Mesenchymal stem cell (in vitro differentiated cells and primary cell): ENCODE measurements at regions not wholly inside any gene's neighbourhood (a gene's known extent, or its start where the extent isn't known, plus 50 kb on each side); places are given as distances from the start of the nearest gene placed in this dataset.

Experiments used
- DNase-seq: peaks from one replicate; pipeline ENCODE4 v3.0.0-alpha.2; 2013
- H2AFZ ChIP-seq: one replicate; pipeline ENCODE4 v1.6.1; 2013; ENCODE audit warnings: low read depth, mild to moderate bottlenecking, control low read depth, inconsistent platforms, low read length, moderate library complexity
- H2AK5ac ChIP-seq: 2 replicates; pipeline ENCODE4 v1.6.1; 2013; ENCODE audit warnings: low read length, moderate library complexity, mild to moderate bottlenecking, inconsistent platforms; ENCODE audit not compliant: severe bottlenecking
- H2BK120ac ChIP-seq: one replicate; pipeline ENCODE4 v1.6.1; 2013; ENCODE audit warnings: low read depth, mild to moderate bottlenecking, inconsistent platforms, low read length, moderate library complexity
- H2BK12ac ChIP-seq, 2 experiments: one replicate each; pipeline ENCODE4 v1.6.1; 2013; ENCODE audit warnings: inconsistent platforms in 2 of 2, low read length in 2 of 2, mild to moderate bottlenecking in 2 of 2, moderate library complexity in 2 of 2, control low read depth in 1 of 2
- H2BK15ac ChIP-seq: one replicate; pipeline ENCODE4 v1.6.1; 2013; ENCODE audit warnings: mild to moderate bottlenecking, low read depth, inconsistent platforms; ENCODE audit not compliant: poor library complexity, severe bottlenecking
- H2BK5ac ChIP-seq: 2 replicates; pipeline ENCODE4 v1.6.1; 2013; ENCODE audit warnings: low read depth, mild to moderate bottlenecking, low read length, control low read depth, inconsistent platforms; ENCODE audit not compliant: poor library complexity, severe bottlenecking
- H3K14ac ChIP-seq, 2 experiments: one replicate each; pipeline ENCODE4 v1.6.1; 2013; ENCODE audit warnings: inconsistent platforms in 2 of 2, low read length in 2 of 2, control low read depth in 1 of 2, mild to moderate bottlenecking in 1 of 2, moderate library complexity in 1 of 2
- H3K18ac ChIP-seq, 2 experiments: one replicate each; pipeline ENCODE4 v1.6.1; 2013; ENCODE audit warnings: inconsistent platforms in 2 of 2, low read length in 2 of 2, control low read depth in 1 of 2, low read depth in 1 of 2, mild to moderate bottlenecking in 1 of 2
- H3K23ac ChIP-seq, 2 experiments: one replicate each; pipeline ENCODE4 v1.6.1; 2013; ENCODE audit warnings: inconsistent platforms in 2 of 2, low read length in 2 of 2, mild to moderate bottlenecking in 2 of 2, moderate library complexity in 2 of 2, control low read depth in 1 of 2
- H3K27ac ChIP-seq: 2 replicates; pipeline ENCODE4 v1.5.1; 2013; ENCODE audit warnings: mild to moderate bottlenecking, moderate library complexity, low read length, control low read depth, inconsistent platforms; ENCODE audit not compliant: poor library complexity, severe bottlenecking
- H3K27me3 ChIP-seq, 2 experiments: 2 replicates each; pipeline versions ENCODE4 v1.6.1 to v1.7.0; 2013; ENCODE audit warnings: low read length in 2 of 2, mild to moderate bottlenecking in 2 of 2, moderate library complexity in 2 of 2, control low read depth in 1 of 2, inconsistent platforms in 1 of 2; ENCODE audit not compliant: control insufficient read depth in 1 of 2, insufficient read depth in 1 of 2
- H3K36me3 ChIP-seq, 2 experiments: 2 replicates each; pipeline versions ENCODE4 v1.6.1 to v1.7.0; 2013; ENCODE audit warnings: low read length in 2 of 2, control low read depth in 1 of 2, inconsistent platforms in 1 of 2, low read depth in 1 of 2, mild to moderate bottlenecking in 1 of 2; ENCODE audit not compliant: insufficient read depth in 2 of 2, control insufficient read depth in 1 of 2
- H3K4ac ChIP-seq, 2 experiments: one replicate each; pipeline ENCODE4 v1.6.1; 2013; ENCODE audit warnings: inconsistent platforms in 2 of 2, low read length in 2 of 2, mild to moderate bottlenecking in 2 of 2, moderate library complexity in 2 of 2, control low read depth in 1 of 2, low read depth in 1 of 2
- H3K4me1 ChIP-seq: 2 replicates; pipeline ENCODE4 v1.6.1; 2013; ENCODE audit warnings: low read depth, low read length, control low read depth; ENCODE audit not compliant: control insufficient read depth, insufficient read depth
- H3K4me2 ChIP-seq: 2 replicates; pipeline ENCODE4 v1.6.1; 2013; ENCODE audit warnings: low read length, mild to moderate bottlenecking, inconsistent platforms; ENCODE audit not compliant: poor library complexity, severe bottlenecking
- H3K4me3 ChIP-seq, 2 experiments: 2 replicates each; pipeline versions ENCODE4 v1.5.1 to v1.7.0; 2013; ENCODE audit warnings: low read length in 2 of 2, mild to moderate bottlenecking in 2 of 2, control low read depth in 1 of 2, low read depth in 1 of 2; ENCODE audit not compliant: insufficient read depth in 1 of 2
- H3K79me1 ChIP-seq: replicated peaks from 2 replicates; pipeline ENCODE4 v1.6.1; 2013; ENCODE audit warnings: mild to moderate bottlenecking, control low read depth, low read length, inconsistent platforms; ENCODE audit not compliant: poor library complexity, severe bottlenecking
- H3K9ac ChIP-seq: 2 replicates; pipeline ENCODE4 v1.7.0; 2013; ENCODE audit warnings: mild to moderate bottlenecking, low read length, moderate library complexity
- H3K9me3 ChIP-seq: 2 replicates; pipeline ENCODE4 v1.7.0; 2013; ENCODE audit warnings: mild to moderate bottlenecking, low read length; ENCODE audit not compliant: control insufficient read depth
- H4K8ac ChIP-seq: one replicate; pipeline ENCODE4 v1.6.1; 2013; ENCODE audit warnings: inconsistent platforms, mild to moderate bottlenecking, low read length, moderate library complexity
- H4K91ac ChIP-seq: one replicate; pipeline ENCODE4 v1.6.1; 2013; ENCODE audit warnings: mild to moderate bottlenecking, low read length, inconsistent platforms
- WGBS: methylation state at CpG from one replicate; pipeline ENCODE4 v1.1.7; 2013; ENCODE audit warnings: mixed read lengths; 5-methylcytosine and 5-hydroxymethylcytosine counted together

DNA sequence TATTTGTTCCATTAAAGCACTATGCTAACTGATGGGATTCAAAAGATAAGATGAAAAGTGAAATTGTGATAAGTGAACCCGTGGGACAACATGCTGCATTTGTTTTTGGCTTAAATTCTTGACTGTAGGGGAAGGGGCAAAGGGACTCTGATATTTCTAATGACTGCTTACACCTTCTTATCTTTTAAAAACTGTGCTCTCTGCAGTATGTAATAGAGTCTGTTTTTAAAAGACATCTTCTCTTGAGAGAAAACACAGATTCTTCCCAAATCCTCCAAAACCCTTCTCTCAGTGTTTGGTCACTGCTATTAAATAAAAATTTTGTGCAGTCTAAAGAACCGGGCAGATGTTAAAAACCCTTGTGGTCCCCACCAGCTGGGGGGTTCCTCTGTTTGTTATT lies 327.8 kb upstream of the FANCL start:
- H2BK5ac ChIP-seq, result no peak overlapping the region
- H2BK120ac ChIP-seq, result no peak overlapping the region
- H3K27ac ChIP-seq, result no peak overlapping the region
- H3K18ac ChIP-seq, result no peak overlapping the region
- no peak overlapping the region for H3K4ac ChIP-seq
- no peak overlapping the region for H3K4me3 ChIP-seq
- H3K4me1 ChIP-seq, result no peaks in the 10 kb centered on the region
- H3K9ac ChIP-seq, result no peak overlapping the region
- no peaks in the 10 kb centered on the region for H3K36me3 ChIP-seq
- no peak for DNase-seq
- no peak overlapping the region for H4K8ac ChIP-seq
- no peak overlapping the region for H2AK5ac ChIP-seq
- H2BK15ac ChIP-seq, result no peak overlapping the region
- H2BK12ac ChIP-seq, result no peak overlapping the region
- H2AFZ ChIP-seq, result no peak overlapping the region
- H3K9me3 ChIP-seq, result no peaks in the 10 kb centered on the region
- H3K4me2 ChIP-seq, result no peak overlapping the region
- no peak overlapping the region for H3K14ac ChIP-seq
- WGBS, result 63% methylated on average over 2 of the region's 2 CpGs
- no peaks in the 10 kb centered on the region for H3K79me1 ChIP-seq
- no peak overlapping the region for H4K91ac ChIP-seq
- no peak overlapping the region for H3K23ac ChIP-seq
- H3K27me3 ChIP-seq, result no peaks in the 10 kb centered on the region

- Histone ChIP-seq H2AFZ (no peak overlapping the region), H3K36me3 (no peaks in the 10 kb centered on the region), H3K4ac (no peak overlapping the region), H3K14ac (no peak overlapping the region), H3K27ac (no peak overlapping the region), H2BK5ac (no peak overlapping the region), H2BK120ac (no peak overlapping the region), H4K91ac (no peak overlapping the region), H3K27me3 (no peaks in the 10 kb centered on the region), H3K9me3 (no peaks in the 10 kb centered on the region), H2BK12ac (no peak overlapping the region), H4K8ac (no peak overlapping the region), H3K9ac (no peak overlapping the region), H3K4me2 (no peak overlapping the region), H3K18ac (no peak overlapping the region), H3K4me3 (no peak overlapping the region), H3K79me1 (no peaks in the 10 kb centered on the region), H3K4me1 (no peaks in the 10 kb centered on the region), H2AK5ac (no peak overlapping the region), H2BK15ac (no peak overlapping the region), H3K23ac (no peak overlapping the region)
- DNase-seq, result peak; percentile 14
- 0% methylated on average over 1 of the region's 2 CpGs for WGBS
Measured at GRCh38 chr2:58562276-58562675, 321.2 kb upstream of the FANCL start.

GRCh38 chr2:58560531-58560930 lies 319.4 kb upstream of the FANCL start:
- no peaks in the 10 kb centered on the region for H3K9me3 ChIP-seq
- no peak overlapping the region for H4K8ac ChIP-seq
- no peak overlapping the region for H3K4me3 ChIP-seq
- no peak overlapping the region for H4K91ac ChIP-seq
- H3K4me2 ChIP-seq, result no peak overlapping the region
- no peak overlapping the region for H2BK5ac ChIP-seq
- no peaks in the 10 kb centered on the region for H3K4me1 ChIP-seq
- H3K27ac ChIP-seq, result no peak overlapping the region
- no peaks in the 10 kb centered on the region for H3K27me3 ChIP-seq
- 79% methylated on average over 2 of the region's 3 CpGs for WGBS
- DNase-seq, result no peak
- no peak overlapping the region for H2BK120ac ChIP-seq
- no peak overlapping the region for H3K4ac ChIP-seq
- H3K18ac ChIP-seq, result no peak overlapping the region
- H3K9ac ChIP-seq, result no peak overlapping the region
- H2AFZ ChIP-seq, result no peak overlapping the region
- H3K79me1 ChIP-seq, result no peaks in the 10 kb centered on the region
- no peak overlapping the region for H2BK12ac ChIP-seq
- no peaks in the 10 kb centered on the region for H3K36me3 ChIP-seq
- H2AK5ac ChIP-seq, result no peak overlapping the region
- H2BK15ac ChIP-seq, result no peak overlapping the region
- H3K14ac ChIP-seq, result no peak overlapping the region
- no peak overlapping the region for H3K23ac ChIP-seq

- no peak overlapping the region for H3K18ac ChIP-seq
- no peak overlapping the region for H3K9ac ChIP-seq
- H2BK15ac ChIP-seq, result no peak overlapping the region
- no peak overlapping the region for H3K23ac ChIP-seq
- no peak overlapping the region for H2BK120ac ChIP-seq
- no peaks in the 10 kb centered on the region for H3K79me1 ChIP-seq
- H3K4ac ChIP-seq, result no peak overlapping the region
- H4K91ac ChIP-seq, result no peak overlapping the region
- no peak overlapping the region for H4K8ac ChIP-seq
- no peak overlapping the region for H2AFZ ChIP-seq
- no peaks in the 10 kb centered on the region for H3K4me1 ChIP-seq
- no peaks in the 10 kb centered on the region for H3K9me3 ChIP-seq
- no peak overlapping the region for H3K4me3 ChIP-seq
- H2BK12ac ChIP-seq, result no peak overlapping the region
- no peak overlapping the region for H2AK5ac ChIP-seq
- H3K14ac ChIP-seq, result no peak overlapping the region
- WGBS, result 62% methylated on average over 4 of the region's 4 CpGs
- H3K27me3 ChIP-seq, result no peaks in the 10 kb centered on the region
- no peak overlapping the region for H3K27ac ChIP-seq
- H3K4me2 ChIP-seq, result no peak overlapping the region
- no peaks in the 10 kb centered on the region for H3K36me3 ChIP-seq
- no peak for DNase-seq
- H2BK5ac ChIP-seq, result no peak overlapping the region
Measured at GRCh38 chr2:58558881-58559280, 317.8 kb upstream of the FANCL start.
